Suprapubic skin (tissue), 4 donors: ENCODE measurements at regions not wholly inside any gene's neighbourhood (a gene's known extent, or its start where the extent isn't known, plus 50 kb on each side); places are given as distances from the start of the nearest gene placed in this dataset.

Experiments used
- POLR2A ChIP-seq, 2 donors: fragments of 450-650 bp; IDR thresholded peaks; one replicate each; pipeline ENCODE4 v1.6.1; 2017; ENCODE audit warnings: antibody characterized with exemption in 2 of 2, mild to moderate bottlenecking in 2 of 2, moderate library complexity in 2 of 2
- POLR2AphosphoS5 ChIP-seq, 3 donors: sonication (generic); formaldehyde crosslinking; IDR thresholded peaks; one replicate each; pipeline ENCODE4 v1.6.1; 2017; ENCODE audit warnings: antibody characterized with exemption in 3 of 3

DNA sequence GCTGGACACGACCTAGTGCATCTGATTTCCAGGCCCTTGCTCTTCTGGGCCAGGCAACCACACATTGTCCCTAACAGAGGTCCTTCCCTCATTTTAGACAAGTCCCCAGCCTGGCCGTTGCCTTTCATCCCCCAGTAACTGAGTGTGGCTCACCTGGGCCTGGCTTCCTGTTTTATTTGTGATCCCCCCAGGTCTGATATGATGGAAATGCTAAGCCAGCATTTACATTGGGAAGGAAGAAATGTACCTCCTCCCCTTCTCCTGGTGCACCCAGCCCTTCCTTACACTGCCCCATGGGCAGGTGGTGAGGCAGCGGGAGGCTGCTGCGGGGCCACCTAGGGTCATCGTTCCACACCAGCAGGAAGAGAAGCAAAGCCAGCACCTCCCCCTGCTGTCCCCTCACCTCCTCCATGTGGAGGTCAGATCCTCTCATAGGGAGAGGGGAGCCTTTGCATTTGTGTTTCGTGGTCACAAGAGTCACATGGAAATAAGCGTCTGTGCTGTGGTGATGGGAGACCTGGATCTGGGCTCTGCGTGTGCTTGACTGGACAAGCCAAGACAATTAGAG, 108.8 kb downstream of the GLRX3 start:
- TF ChIP-seq POLR2A (IDR thresholded peaks at IDR 0.05) (no peak), POLR2AphosphoS5 (IDR thresholded peaks at IDR 0.05) (no peak)
